ENCODE measurements at regions not wholly inside any gene's neighbourhood (a gene's known extent, or its start where the extent isn't known, plus 50 kb on each side); places are given as distances from the start of the nearest gene placed in this dataset.
"Not testable (repeated sequence)": the region's sequence is repeated elsewhere in the genome, so short reads cannot be mapped to it uniquely, and the experiment has no call there.

DNA sequence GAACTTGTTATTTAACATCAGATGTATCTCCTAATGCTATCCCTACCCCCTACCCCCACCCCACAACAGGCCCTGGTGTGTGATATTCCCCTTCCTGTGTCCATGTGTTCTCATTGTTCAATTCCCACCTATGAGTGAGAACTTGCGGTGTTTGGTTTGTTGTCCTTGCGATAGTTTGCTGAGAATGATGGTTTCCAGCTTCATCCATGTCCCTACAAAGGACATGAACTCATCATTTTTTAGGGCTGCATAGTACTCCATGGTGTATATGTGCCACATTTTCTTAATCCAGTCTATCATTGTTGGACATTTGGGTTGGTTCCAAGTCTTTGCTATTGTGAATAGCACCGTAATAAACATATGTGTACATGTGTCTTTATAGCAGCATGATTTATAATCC, 1379.2 kb downstream of the FSCB start:
- in situ Hi-C loops (cut with MboI; ENCODE audit: low sequenced_read_pairs); H3K18ac ChIP-seq (ENCODE audit: low read depth, low read length); dilution Hi-C loops (cut with HindIII; ENCODE audit: low sequenced_read_pairs, unreplicated experiment); H2BK5ac ChIP-seq (ENCODE audit: low read depth, low read length, poor library complexity, severe bottlenecking); H3K36me3 ChIP-seq (ENCODE audit: control insufficient read depth, insufficient read depth, low read length); H3K9me1 ChIP-seq (ENCODE audit: insufficient read depth, low read length); H3K9ac ChIP-seq (ENCODE audit: low read depth, low read length); H3K4me3 ChIP-seq (ENCODE audit: insufficient read depth, low read depth, low read length); H2BK15ac ChIP-seq (ENCODE audit: low read depth, low read length); DNase-seq; CTCF ChIA-PET; H4K8ac ChIP-seq (ENCODE audit: low read depth in 2 of 2, low read length in 2 of 2); H3K27ac ChIP-seq (ENCODE audit: insufficient read depth, low read length); H3K23ac ChIP-seq (ENCODE audit: low read depth, low read length); H3K4me1 ChIP-seq (ENCODE audit: control insufficient read depth, insufficient read depth, low read length); H4K5ac ChIP-seq (ENCODE audit: low read depth, low read length); H2BK120ac ChIP-seq (ENCODE audit: low read depth, low read length); H2AFZ ChIP-seq (replicated peaks; ENCODE audit: low read length, poor library complexity); H3K27me3 ChIP-seq (ENCODE audit: control insufficient read depth, insufficient read depth, low read length); H4K20me1 ChIP-seq (ENCODE audit: insufficient read depth, low read length); intact Hi-C loops (cut with micrococcal nuclease); H2BK20ac ChIP-seq (ENCODE audit: low read depth, low read length); H2AK5ac ChIP-seq (ENCODE audit: low read depth, low read length); H3K79me1 ChIP-seq (ENCODE audit: low read depth in 1 of 2, low read length in 2 of 2); H2AK9ac ChIP-seq (replicated peaks; ENCODE audit: low read depth, low read length, poor library complexity); H3K9me3 ChIP-seq (ENCODE audit: control insufficient read depth, insufficient read depth, low read length); H3K56ac ChIP-seq (ENCODE audit: extremely low read depth, insufficient read depth, low read length); H3K14ac ChIP-seq (replicated peaks; ENCODE audit: low read depth, low read length); BruUV-seq (replicated peaks); H4K91ac ChIP-seq (ENCODE audit: insufficient read depth, low read depth, low read length); POLR2A ChIA-PET (ENCODE audit: unreplicated experiment); ATAC-seq (ENCODE audit: low read depth); H3K4ac ChIP-seq (ENCODE audit: low read depth, low read length); H3K4me2 ChIP-seq (ENCODE audit: low read depth, low read length): not testable (repeated sequence)
- WGBS, 2 experiments (ENCODE audit: extremely low coverage in 2 of 2, insufficient read length in 1 of 2) = no CpG with 5 or more reads among the region's 3 CpGs
